ENCODE measurements at regions not wholly inside any gene's neighbourhood (a gene's known extent, or its start where the extent isn't known, plus 50 kb on each side); places are given as distances from the start of the nearest gene placed in this dataset.

GRCh38 chr6:77356821-77357220 is 106.5 kb downstream of the HTR1B start:
- H3K9me3 ChIP-seq: no peaks in the 10 kb centered on the region
- H3K36me3 ChIP-seq: no peaks in the 10 kb centered on the region
- DNase-seq: no peak
- no peaks in the 10 kb centered on the region for H3K4me1 ChIP-seq
- H3K27ac ChIP-seq: no peak overlapping the region
- no peak for TF ChIP-seq CTCF (IDR thresholded peaks at IDR 0.05)
- no peak for TF ChIP-seq POLR2A (IDR thresholded peaks at IDR 0.05)
- H3K27me3 ChIP-seq: no peaks in the 10 kb centered on the region
- no peak overlapping the region for H3K4me3 ChIP-seq

- H3K4me1 ChIP-seq: no peaks in the 10 kb centered on the region
- no peaks in the 10 kb centered on the region for H3K9me3 ChIP-seq
- H3K4me3 ChIP-seq: no peak overlapping the region
- DNase-seq: no peak
- no peaks in the 10 kb centered on the region for H3K36me3 ChIP-seq
- TF ChIP-seq CTCF (IDR thresholded peaks at IDR 0.05) (no peak), POLR2A (IDR thresholded peaks at IDR 0.05) (no peak)
- no peak overlapping the region for H3K27ac ChIP-seq
- H3K27me3 ChIP-seq: no peaks in the 10 kb centered on the region
Observed at GRCh38 chr6:77354581-77354980, 108.7 kb downstream of the HTR1B start.

GRCh38 chr6:77353129-77353528 is 110.2 kb downstream of the HTR1B start:
- no peak for TF ChIP-seq POLR2A (IDR thresholded peaks at IDR 0.05)
- no peak for TF ChIP-seq CTCF (IDR thresholded peaks at IDR 0.05)
- H3K27ac ChIP-seq: no peak overlapping the region
- no peak for DNase-seq
- H3K4me1 ChIP-seq: no peaks in the 10 kb centered on the region
- H3K9me3 ChIP-seq: no peaks in the 10 kb centered on the region
- no peaks in the 10 kb centered on the region for H3K27me3 ChIP-seq
- H3K4me3 ChIP-seq: no peak overlapping the region
- no peaks in the 10 kb centered on the region for H3K36me3 ChIP-seq

GRCh38 chr6:77341058-77341986 is 122.0 kb downstream of the HTR1B start:
- TF ChIP-seq CTCF (IDR thresholded peaks at IDR 0.05): no peak
- TF ChIP-seq POLR2A (IDR thresholded peaks at IDR 0.05): no peak
- peak overlapping the region in 1 of 4 donors; percentile 2 for H3K27ac ChIP-seq
- H3K4me3 ChIP-seq: no peak overlapping the region
- H3K4me1 ChIP-seq: no peaks in the 10 kb centered on the region
- H3K27me3 ChIP-seq: no peaks in the 10 kb centered on the region
- H3K36me3 ChIP-seq: no peaks in the 10 kb centered on the region
- DNase-seq: no peak
- no peaks in the 10 kb centered on the region for H3K9me3 ChIP-seq

- Histone ChIP-seq H3K27me3 (no peaks in the 10 kb centered on the region), H3K4me3 (no peak overlapping the region), H3K4me1 (no peaks in the 10 kb centered on the region), H3K36me3 (no peaks in the 10 kb centered on the region), H3K27ac (peak overlapping the region in 1 of 4 donors; percentile 24), H3K9me3 (no peaks in the 10 kb centered on the region)
- TF ChIP-seq POLR2A (IDR thresholded peaks at IDR 0.05) (no peak), CTCF (IDR thresholded peaks at IDR 0.05) (no peak)
- no peak for DNase-seq
Observed at GRCh38 chr6:77340331-77340730, 123.0 kb downstream of the HTR1B start.

Data from Peyer's patch (tissue), 4 donors.